Fibroblast of upper back skin (primary cell): ENCODE measurements at regions not wholly inside any gene's neighbourhood (a gene's known extent, or its start where the extent isn't known, plus 50 kb on each side); places are given as distances from the start of the nearest gene placed in this dataset.
"Not testable (repeated sequence)": the region's sequence is repeated elsewhere in the genome, so short reads cannot be mapped to it uniquely, and the experiment has no call there.

Experiments used
- DNase-seq: peaks from one replicate; pipeline ENCODE4 v3.0.0-alpha.2; 2013

DNA sequence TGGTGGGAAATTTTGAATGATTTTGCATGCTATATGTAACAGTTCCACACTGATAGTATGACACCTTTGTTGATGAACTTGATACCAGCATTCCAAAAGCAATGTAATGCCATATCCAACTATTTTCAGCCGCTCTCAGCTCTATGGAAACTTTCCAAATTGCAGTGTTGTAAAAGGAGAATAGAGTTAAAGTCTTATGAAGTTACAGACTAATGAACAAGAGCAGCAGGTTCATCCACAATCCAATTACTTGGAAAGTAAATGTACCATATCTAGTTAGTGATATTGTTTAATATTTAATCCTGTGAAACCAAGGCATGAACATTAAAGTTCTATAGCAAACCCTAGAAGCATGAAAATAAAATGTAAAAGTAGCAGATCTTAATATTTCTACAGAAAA, 418.2 kb downstream of the TUSC1 start:
- DNase-seq, result no peak

DNA sequence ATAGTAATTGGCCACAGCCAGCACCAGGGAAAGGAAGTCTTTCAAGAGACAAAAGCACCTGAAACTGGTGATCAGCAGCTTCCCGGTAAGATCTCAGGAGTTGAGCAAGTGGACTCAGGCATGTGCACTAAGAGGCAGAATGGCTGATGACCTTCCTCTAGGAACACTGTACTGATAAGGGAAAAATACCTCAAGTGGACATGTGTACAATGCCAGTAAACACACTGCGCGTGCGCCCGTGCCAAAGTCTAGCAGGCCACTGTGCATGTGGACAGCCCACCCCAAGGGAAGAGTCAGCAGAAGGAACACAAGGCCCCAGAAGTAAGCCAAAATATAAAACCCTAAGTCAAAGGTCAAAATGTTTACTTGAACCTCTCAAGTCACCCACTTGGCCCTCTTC, 423.0 kb downstream of the TUSC1 start:
- DNase-seq, result no peak

DNA sequence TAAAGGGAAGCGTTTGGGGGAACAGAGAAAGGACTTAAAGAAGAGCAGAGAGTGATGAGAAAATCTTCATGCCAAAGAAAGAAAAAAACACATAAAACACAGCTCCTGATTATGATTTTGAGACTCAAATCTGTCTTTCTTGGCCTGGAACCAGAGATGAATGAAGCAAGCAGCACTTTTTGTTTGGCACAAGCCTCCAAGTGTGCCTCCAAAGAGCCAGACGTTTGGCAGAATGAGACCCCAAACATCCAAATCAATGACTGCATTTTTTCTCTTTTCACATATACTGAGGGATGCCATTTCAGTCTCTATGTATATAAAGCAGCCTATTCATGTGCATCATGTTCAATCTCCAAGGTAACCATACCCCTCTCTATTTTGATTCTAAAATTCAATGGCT, 424.2 kb downstream of the TUSC1 start:
- DNase-seq, result no peak

DNA sequence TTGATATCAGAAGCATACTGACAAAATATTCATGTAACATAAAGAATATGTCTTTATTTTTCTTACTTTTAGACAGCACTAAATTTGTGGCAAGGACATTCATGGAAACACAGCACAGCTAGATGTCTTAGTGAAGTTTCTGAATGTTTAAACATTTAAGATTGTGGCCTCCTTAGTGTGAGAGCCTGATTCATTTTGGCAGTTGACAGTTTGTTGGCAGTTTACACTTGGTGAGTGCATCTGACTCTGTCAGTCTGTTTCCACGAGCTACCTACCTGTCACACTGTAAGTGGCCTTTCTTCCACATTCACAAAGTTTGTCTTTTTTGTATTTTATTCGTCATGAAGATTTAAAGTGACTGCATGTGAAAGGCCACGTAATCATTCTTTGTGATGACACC, 436.8 kb downstream of the TUSC1 start:
- DNase-seq, result no peak

DNA sequence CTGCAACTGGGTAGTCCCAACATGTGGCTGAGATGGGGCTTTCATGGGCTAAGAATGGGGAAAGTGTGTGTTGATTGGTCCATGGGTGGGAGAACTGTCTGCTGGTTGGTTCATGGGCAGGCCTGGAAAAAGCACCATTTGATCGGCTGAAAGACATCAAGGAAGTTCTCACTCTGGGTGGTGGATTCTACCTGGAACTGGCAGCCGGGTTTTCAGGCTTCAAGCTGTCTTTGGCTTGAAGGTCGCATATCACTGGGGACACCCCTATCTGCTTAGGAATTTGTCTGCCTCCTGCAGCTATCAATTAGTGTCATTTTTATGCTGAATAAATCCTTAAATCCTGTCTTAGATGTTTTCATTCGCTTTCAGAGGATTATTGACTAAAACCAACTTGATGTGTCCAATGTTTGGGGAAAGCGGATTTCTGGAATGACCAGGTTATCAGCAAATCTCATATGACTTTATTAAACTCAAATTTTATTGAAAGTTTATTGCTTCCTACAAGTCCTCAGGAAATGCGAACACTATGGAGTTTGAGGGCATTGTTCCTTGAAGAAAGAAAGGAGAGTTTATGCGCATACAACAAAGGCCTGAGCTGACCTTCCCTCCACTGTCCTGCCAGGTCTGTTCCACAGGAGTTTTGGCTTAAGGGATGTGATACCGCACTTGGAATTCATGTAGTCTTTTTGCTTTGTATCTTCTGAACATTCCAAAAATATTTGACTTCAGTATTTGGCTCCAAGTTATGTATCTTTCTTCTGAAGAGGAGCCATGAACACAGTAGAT, 451.1 kb downstream of the TUSC1 start:
- no peak for DNase-seq

DNA sequence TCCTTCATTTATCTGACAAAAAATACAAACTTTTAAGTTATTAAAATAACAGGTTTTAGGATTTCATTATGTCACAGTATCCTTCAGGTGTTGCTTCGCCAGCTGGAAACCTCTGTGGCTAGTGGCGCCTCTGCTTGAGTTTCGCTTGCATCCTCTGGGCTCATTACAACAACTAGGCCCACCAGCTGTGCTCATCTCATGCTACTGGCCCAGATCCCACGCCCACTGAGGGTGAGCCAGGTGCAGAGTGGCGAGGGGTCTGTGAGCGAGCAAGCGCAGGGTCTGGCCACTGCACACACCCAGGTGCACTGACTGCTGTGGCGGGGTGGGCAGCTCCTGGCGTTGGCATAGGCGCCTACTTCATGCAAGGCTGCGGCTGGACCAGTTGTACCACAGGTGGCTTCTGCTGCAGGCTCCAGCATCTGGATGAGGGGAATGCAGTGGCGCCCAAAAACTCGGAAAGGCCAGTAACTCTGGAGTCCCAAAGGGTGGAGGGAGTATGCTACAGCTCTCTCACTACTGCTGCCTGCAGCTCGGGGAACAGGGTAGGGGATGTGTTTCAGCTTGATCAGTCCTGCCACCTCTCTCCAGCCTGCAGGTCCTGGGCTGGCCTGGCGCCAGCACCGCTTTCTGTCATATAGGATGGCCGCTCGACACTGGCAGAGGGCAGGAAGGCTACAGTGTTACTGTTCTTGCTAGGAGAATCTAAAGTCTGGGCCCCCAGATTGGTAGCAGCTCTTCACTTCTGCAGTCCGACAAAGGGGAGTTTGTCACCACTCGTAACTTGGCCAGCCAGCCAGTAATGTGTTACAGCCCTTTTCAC, 452.1 kb downstream of the TUSC1 start:
- no peak for DNase-seq

DNA sequence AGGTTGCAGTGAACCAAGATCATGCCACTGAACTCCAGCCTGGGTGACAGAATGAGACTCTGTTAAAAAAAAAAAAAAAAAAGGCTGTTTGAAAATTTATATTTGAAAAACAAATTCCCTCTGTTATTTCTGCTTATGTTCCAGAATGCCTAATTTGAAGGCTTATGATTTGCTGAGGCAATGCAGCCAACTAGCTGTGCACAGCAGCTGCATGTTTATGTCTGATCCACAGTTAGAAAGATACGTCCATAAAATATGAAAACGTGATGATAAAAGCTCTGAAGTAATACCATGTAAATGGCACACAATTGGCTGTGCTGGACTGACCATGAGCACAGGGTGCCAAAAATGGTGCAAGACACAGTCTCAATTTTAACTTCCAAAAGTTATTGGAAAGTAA, 453.2 kb downstream of the TUSC1 start:
- DNase-seq, result no peak

DNA sequence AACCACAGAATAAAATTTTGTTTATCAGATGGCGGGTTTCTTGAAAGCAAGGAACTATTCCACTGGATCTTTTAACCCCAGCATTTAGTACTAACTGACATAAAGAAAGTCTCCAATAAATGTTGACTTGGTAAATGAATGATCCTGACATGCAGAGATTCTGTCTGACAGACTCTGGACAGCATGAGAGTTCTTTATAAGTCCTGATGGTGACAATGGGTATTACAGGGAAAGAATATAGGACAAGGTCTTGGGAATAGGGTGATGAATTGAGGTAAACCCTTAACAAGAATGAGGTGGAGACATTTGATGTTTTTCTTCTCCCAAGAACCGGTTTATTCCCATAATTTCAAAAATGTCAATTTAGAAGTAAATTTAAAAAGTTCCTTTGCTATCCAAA, 453.9 kb downstream of the TUSC1 start:
- DNase-seq, result no peak

DNA sequence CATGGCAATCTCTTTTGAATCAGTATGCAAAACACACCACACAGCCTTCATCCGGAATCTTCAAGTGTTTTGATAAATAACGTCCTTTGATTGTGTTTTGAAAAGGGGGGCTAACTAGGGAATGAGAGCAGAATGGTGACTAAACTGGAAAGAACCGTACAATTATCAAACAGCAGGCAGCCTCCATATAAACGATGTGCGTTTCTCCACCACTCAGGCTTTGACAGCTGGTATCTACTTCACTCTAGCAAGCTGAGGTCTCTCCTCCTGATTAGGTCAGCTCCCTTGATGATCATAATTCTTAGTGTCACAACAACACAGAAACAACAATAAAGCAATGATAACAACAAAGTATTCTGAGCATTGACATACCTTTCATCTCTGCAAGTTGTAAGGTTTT, 465.9 kb downstream of the TUSC1 start:
- DNase-seq, result no peak

DNA sequence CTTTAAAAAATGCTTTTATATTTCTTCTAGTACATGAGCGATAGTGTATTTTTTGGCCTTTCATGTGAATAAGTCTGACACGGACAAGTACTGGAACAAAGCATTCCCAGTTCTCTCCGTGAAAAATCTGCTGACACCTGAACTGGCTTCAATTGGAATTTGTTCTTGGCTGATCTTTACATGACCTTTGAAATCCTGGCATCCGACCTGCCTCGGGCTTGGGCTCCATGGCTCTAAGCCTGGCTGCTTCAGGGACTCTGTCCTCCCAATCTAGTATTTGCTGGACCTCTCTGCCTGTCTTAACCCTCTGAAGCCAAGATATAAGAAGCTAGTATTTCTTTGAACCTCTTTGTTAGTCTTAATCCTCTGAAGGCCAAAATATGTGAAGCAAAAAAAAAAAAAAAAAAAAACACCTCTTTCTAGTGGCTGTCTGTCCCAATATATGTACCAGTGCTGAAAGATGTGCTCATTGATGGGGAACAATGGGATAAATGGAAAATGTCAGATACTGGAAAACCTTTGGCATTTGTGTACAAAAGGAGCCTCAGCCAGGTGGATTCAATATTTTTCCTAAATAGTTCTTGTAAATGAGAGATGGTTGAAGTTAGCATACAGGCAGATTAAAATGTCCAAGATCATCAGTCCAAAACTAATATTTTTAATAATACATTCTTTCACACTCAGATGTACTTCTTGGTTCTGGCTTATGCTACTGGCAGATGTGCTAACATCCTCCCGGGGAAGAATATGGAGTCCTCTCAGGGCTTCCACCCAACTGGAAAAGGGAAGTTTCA, 470.6 kb downstream of the TUSC1 start:
- no peak for DNase-seq

DNA sequence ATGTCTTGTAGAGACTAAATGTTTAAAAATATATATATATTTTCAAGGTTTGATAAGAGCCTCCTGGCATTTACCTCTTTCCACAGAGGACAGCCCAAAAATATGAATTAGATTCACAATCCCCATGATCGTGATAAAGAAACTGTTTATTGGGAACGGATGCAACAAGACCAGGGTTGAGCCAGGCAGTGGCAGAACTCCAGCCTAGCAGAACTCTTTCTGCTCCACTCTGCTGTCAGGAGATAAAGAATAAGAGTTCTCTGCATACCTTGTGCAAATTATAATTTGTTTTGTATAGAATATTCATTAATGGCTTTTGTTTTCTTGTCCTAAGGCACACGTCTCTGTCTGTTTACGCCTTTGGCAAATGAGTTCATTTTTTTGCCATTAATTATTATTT, 472.2 kb downstream of the TUSC1 start:
- no peak for DNase-seq

DNA sequence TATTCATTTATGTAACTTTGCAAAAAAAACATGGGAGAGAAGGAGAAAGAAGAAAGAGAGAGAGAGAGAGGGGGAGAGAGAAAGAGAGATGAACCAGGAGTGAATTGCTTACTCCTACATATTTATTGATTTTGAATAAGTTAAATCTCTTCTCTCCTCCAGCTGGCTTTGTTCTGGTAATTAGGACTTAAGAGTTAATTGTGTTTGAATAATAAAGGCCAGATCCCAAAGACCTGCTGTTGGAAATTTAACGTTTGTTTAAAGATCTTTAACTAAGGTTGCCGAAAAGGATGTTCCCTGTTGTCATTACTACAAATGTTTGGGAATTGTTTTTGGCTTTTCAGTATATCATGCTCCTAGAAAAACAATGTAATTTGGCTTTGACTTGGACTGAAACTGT, 473.0 kb downstream of the TUSC1 start:
- DNase-seq, result no peak

DNA sequence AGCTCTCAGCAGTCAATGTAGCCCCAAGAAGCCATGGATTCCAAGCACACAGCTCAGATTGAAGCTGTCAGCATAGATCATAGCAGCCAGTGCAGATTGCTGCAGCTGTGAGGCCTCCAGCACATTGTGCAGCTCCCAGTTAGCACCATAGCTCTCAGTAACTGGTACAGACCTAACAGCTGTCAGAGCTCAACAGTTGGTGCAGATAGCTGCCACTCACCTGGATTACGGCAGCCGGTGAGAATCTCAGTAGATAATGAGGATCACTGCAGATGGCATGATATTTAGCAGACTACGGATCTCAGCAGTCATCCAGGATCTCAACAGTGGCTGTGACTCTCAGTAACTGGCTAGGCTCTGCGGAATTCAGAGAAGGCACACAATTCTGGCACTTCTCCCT, 500.4 kb downstream of the TUSC1 start:
- no peak for DNase-seq

DNA sequence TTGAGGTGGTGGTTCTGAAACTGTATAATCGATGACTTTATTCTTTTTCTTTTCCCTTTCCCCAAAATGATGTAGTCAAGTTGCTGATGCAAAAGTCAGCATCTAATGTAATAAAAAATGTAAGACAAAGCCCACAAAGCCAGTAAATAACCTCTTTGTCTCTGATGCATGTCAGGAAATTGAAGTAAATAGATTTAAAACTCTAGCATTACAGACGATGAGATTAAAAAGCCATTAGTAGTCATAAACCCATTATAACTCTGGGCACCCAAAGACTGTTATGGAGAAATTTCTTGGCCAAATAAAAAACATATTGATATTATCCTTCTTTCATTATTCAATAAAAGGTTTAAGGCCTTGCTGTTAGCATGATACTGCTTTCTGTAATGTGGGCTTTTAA, 548.7 kb downstream of the TUSC1 start:
- no peak for DNase-seq

DNA sequence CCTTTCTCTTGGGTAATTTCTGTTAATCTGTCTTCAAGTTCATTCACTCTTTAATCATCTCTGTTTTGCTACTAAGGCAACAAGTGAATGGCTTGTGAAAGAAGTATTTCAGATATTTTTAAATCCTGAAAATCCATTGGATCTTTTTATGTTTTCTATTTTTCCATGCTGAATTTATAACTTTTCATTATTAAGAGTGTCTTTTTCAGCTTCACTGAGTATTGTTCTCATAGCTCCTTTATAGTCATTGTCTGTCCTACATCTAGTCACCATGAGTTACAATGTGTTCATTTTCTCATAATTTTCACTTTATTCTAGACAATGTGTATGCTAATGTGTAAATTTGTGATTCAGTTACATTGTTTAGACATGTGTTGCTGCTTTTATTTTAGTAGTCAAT, 556.4 kb downstream of the TUSC1 start:
- DNase-seq, result no peak

DNA sequence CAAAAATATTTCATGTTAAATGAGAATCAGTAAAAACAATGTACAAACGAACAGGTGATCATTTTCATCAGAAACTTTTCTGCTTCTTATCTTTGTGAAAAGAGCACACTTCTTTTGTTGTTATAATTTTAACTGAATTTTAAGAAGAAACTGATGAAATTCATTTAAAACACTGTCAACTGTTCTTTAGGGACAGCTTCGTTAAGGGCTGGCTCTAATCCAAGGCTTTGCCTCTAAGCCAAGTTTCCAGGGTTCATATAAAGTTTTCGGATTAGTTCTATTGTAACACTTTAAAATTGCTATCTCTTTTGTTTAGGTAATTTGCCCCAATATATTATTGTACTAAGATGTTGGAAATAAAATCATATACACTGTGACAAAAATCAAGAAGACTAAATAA, 559.2 kb downstream of the TUSC1 start:
- DNase-seq, result no peak

DNA sequence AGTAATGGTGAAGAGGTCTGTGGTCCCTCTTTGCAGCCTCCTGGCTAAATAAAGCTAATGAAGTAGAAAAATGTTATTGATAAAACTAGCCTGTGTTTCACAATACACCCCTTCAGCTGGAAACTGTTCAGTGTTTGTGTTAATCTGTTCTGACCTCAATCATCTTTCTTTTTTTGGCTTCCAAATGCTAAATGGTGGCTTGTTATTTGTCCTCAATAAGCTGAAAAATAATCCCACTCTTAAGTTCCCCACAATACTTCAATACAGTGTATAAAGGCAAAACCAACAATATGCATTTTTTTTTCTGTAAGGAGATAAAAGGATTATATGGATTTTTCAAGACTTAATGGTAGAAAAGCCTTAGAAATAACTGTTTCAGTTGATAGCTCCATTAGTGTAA, 560.5 kb downstream of the TUSC1 start:
- DNase-seq, result no peak

DNA sequence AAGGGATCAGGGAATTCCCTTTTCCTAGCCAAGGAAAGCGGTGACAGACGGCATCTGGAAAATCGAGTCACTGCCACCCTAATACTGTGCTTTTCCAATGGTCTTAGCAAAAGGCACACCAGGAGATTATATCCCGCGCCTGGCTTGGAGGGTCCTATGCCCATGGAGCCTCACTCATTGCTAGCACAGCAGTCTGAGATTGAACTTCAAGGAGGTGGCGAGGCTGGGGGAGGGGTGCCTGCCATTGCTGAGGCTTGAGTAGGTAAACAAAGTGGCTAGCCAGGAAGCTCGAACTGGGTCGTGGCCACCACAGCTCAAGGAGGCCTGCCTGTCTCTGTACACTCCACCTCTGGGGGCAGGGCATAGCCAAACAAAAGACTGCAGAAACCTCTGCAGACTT, 556.5 kb upstream of the IZUMO3 start:
- not testable (repeated sequence) for DNase-seq

DNA sequence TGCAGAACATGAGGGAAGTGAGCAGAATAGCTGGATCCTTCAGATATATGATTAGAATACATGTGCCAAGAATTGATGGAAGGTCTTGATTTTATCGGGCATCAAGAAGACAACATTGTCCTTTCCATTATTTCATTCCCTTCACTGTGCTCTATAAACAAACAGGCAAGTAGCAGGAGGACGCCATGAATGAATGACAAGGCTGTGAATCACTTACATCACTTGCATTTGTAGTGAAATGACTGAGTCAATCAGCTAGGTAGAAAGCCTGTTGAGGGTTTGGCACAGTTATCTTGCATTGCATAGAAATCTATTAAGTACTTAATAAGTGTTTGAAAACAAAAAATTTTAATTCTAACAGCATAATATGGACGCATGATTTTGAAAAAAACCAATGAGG, 548.8 kb upstream of the IZUMO3 start:
- DNase-seq, result no peak

DNA sequence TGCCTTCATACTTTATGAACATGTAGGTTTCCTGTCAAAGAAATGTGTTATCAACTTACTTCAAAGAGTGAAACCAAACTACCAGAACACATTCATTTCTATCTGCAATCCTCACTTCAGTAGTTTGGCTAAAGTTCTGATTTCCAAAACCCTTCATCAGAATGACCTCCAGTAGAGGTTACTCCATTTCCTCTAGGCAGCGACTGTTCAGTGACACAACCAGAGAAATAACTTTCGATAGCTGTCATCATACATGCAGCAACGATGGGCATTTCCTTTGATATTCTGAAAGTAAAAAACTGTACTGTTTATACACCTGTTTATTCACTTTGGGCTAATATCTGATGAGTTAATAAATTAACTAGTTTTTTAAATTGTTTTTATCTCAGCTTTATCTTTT, 532.5 kb upstream of the IZUMO3 start:
- DNase-seq, result no peak

DNA sequence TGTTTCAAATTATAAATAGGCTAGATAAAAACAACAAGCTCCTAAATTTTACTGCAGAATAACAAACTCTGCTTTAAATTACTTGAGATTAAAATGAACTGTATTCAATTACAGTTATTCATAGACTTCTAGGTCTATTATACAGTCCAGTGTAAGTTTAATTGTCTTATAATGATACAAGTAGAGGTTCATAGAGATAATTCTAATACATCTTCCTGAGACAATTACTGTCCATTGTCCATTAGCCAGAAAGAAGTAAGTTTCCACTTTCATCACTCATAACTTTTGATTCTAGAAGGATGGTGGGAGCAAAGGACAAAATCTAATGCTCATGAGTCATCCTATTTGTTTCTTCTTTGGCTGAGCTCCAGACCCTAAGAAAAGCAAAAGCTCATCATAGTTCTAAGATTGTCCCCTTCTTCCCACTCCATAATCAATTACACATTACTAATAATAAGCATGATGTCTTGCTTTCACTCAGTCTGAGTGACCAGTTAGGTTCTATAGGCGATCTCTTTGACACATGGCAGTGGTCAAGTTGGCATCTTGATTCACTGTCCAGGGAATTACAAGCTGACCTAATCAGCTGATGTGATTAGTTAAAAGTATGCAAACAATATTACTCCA, 502.5 kb upstream of the IZUMO3 start:
- DNase-seq, result no peak

DNA sequence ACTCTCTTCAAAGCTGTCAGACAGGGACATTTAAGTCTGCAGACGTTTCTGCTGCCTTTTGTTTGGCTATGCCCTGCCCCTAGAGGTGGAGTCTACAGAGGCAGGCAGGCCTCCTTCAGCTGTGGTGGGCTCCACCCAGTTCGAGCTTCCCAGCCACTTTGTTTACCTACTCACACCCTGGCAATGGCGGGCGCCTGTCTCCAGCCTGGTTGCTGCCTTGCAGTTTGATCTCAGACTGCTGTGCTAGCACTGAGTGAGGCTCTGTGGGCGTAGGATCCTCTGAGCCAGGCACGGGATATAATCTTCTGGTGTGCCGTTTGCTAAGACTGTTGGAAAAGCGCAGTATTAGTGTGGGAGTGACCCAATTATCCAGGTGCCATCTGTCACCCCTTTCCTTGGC, 499.8 kb upstream of the IZUMO3 start:
- DNase-seq, result not testable (repeated sequence)

DNA sequence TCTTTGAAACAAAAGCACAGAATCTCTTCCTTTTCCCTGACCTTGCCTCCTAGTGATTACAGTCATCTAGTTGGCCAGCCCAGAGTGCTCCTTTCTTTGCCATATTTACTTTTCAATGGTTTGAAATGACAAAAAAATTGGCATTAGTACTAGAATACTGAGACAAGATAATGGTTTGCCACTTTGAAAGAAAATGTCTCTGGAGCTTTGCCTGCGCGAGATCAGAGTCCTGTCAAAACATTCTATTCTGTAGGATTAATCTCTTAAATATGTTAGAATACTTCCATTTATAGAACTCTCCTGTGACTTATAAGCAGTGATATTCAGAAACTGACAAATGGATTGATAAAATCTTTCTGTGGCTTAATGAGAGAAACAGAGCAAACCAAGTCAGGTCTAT, 484.0 kb upstream of the IZUMO3 start:
- no peak for DNase-seq
